HCT116 (cell line): ENCODE measurements at regions not wholly inside any gene's neighbourhood (a gene's known extent, or its start where the extent isn't known, plus 50 kb on each side); places are given as distances from the start of the nearest gene placed in this dataset.

ENCODE experiments used
- ATAC-seq: fragments of 200-7000 bp; cut with Tn5 transposase; 2 replicates; pipeline ENCODE4 v1.9.1; 2020; ENCODE audit warnings: mild to moderate bottlenecking, moderate library complexity
- BruUV-seq: library from RNA; stranded (reverse); fragments of 400-500 nt; replicated peaks from 2 replicates; lab custom pipeline; 2021; lab: Mats Ljungman, UMichigan
- CTCF ChIA-PET: fragments of 300-600 bp; sonication (Branson Sonifier 250); formaldehyde crosslinking; loops from one replicate; lab custom pipeline; 2021; ENCODE audit warnings: antibody characterized with exemption; lab: Charles Lee
- POLR2A ChIA-PET: fragments of 300-600, 350-600 bp; sonication (Branson Sonifier 250); formaldehyde crosslinking; loops from one replicate; lab custom pipeline; 2021; ENCODE audit warnings: antibody characterized with exemption; lab: Charles Lee
- RAD21 ChIA-PET, 2 experiments: fragments of 300-600 bp; sonication (Branson Sonifier 250); formaldehyde crosslinking; loops; one replicate each; lab custom pipeline; 2023; ENCODE audit warnings: low total read pairs in 2 of 2; ENCODE audit not compliant: uncharacterized antibody in 2 of 2, unreplicated experiment in 2 of 2, low non-redundant PET in 1 of 2; lab: Charles Lee
- DNase-seq: peaks from one replicate; pipeline ENCODE4 v3.0.0-alpha.2; 2010; ENCODE audit warnings: low read depth, low spot score
- H2AFZ ChIP-seq: fragments of 200-600 bp; shearing (Covaris generic), sonication (generic); 2 replicates; pipeline ENCODE4 v1.6.1; 2017; ENCODE audit warnings: low read depth, mixed run types, mixed read lengths, antibody characterized with exemption, low read length; ENCODE audit not compliant: poor library complexity, severe bottlenecking
- H3K27ac ChIP-seq: 2 replicates; pipeline ENCODE4 v1.5.1; 2012; ENCODE audit warnings: low read depth, low read length
- H3K27me3 ChIP-seq: fragments of 200-600 bp; sonication (generic); 2 replicates; pipeline ENCODE4 v1.6.1; 2016; ENCODE audit warnings: mixed run types, low read length, mixed read lengths; ENCODE audit not compliant: insufficient read depth
- H3K36me3 ChIP-seq, 2 experiments: fragments of 200-500 bp in 1 of 2; fragments of 200-600 bp in 1 of 2; sonication (Bioruptor generic) in 1 of 2; sonication (generic) in 1 of 2; 2 replicates each; pipeline versions ENCODE4 v1.5.1 to v1.6.1; 2014 to 2016; ENCODE audit warnings: low read length in 2 of 2, inconsistent platforms in 1 of 2, mixed read lengths in 1 of 2, mixed run types in 1 of 2; ENCODE audit not compliant: insufficient read depth in 2 of 2, control insufficient read depth in 1 of 2
- H3K4me1 ChIP-seq, 2 experiments: fragments of 200-600 bp in 1 of 2; sonication (generic) in 1 of 2; 2 replicates each; pipeline versions ENCODE4 v1.5.1 to v1.6.1; 2012 to 2017; ENCODE audit warnings: low read length in 2 of 2, inconsistent platforms in 1 of 2, mild to moderate bottlenecking in 1 of 2, mixed read lengths in 1 of 2, mixed run types in 1 of 2, moderate library complexity in 1 of 2; ENCODE audit not compliant: insufficient read depth in 2 of 2, control insufficient read depth in 1 of 2
- H3K4me2 ChIP-seq: fragments of 200-600 bp; sonication (generic); 2 replicates; pipeline ENCODE4 v1.6.1; 2017; ENCODE audit warnings: mixed run types, low read length, mixed read lengths
- H3K4me3 ChIP-seq, 2 experiments: fragments of 200-600 bp in 1 of 2; sonication (generic) in 1 of 2; replicated peaks in 1 of 2; 2 replicates each; pipeline ENCODE4 v1.5.1; 2011 to 2016; ENCODE audit warnings: low read length in 2 of 2, control low read depth in 1 of 2, low read depth in 1 of 2, mild to moderate bottlenecking in 1 of 2, mixed read lengths in 1 of 2, mixed run types in 1 of 2
- H3K79me2 ChIP-seq: fragments of 200-600 bp; sonication (generic); 2 replicates; pipeline ENCODE4 v1.6.1; 2017; ENCODE audit warnings: mild to moderate bottlenecking, mixed run types, low read length, moderate library complexity, mixed read lengths; ENCODE audit not compliant: insufficient read depth
- H3K9ac ChIP-seq: fragments of 200-600 bp; sonication (generic); 2 replicates; pipeline ENCODE4 v1.6.1; 2016; ENCODE audit warnings: low read length, mixed read lengths
- H3K9me2 ChIP-seq: fragments of 200-600 bp; sonication (generic), shearing (Covaris generic); 2 replicates; pipeline ENCODE4 v1.6.1; 2017; ENCODE audit warnings: mixed run types, mild to moderate bottlenecking, moderate library complexity; ENCODE audit not compliant: insufficient read depth
- H3K9me3 ChIP-seq, 2 experiments: fragments of 200-500 bp in 1 of 2; fragments of 200-600 bp in 1 of 2; sonication (Bioruptor generic) in 1 of 2; sonication (generic) in 1 of 2; 2 replicates each; pipeline ENCODE4 v1.6.1; 2014 to 2017; ENCODE audit warnings: low read length in 2 of 2, mixed read lengths in 2 of 2, inconsistent platforms in 1 of 2, low read depth in 1 of 2, mild to moderate bottlenecking in 1 of 2, mixed run types in 1 of 2, moderate library complexity in 1 of 2; ENCODE audit not compliant: control insufficient read depth in 1 of 2, insufficient read depth in 1 of 2
- H4K20me1 ChIP-seq: fragments of 200-600 bp; sonication (generic), shearing (Covaris generic); 2 replicates; pipeline ENCODE4 v1.6.1; 2017; ENCODE audit warnings: mixed run types, mild to moderate bottlenecking, moderate library complexity; ENCODE audit not compliant: insufficient read depth
- EZH2phosphoT487 ChIP-seq: fragments of 200-600 bp; IDR thresholded peaks from 2 replicates; pipeline ENCODE4 v1.6.1; 2018; ENCODE audit warnings: antibody characterized with exemption, borderline replicate concordance
- FOSL1 ChIP-seq: IDR thresholded peaks from 2 replicates; pipeline ENCODE4 v1.6.1; 2012; ENCODE audit warnings: low read depth
- RAD21 ChIP-seq: IDR thresholded peaks from 2 replicates; pipeline ENCODE4 v1.6.1; 2012; ENCODE audit warnings: low read depth, mild to moderate bottlenecking
- TCF7L2 ChIP-seq: IDR thresholded peaks from 2 replicates; pipeline ENCODE4 v1.7.0; 2011; ENCODE audit warnings: borderline replicate concordance, inconsistent platforms; ENCODE audit not compliant: insufficient read depth, insufficient read length; ENCODE audit errors: extremely low read depth
- YY1 ChIP-seq: IDR thresholded peaks from 2 replicates; pipeline ENCODE4 v1.6.1; 2011; ENCODE audit warnings: low read length, low read depth, moderate library complexity, mild to moderate bottlenecking; ENCODE audit not compliant: insufficient replicate concordance; ENCODE audit errors: extremely low read depth
- ZNF274 ChIP-seq: fragments of 200-500 bp; sonication (Bioruptor generic); IDR thresholded peaks from 2 replicates; pipeline ENCODE4 v1.6.1; 2014; ENCODE audit warnings: mild to moderate bottlenecking, low read depth, low read length, inconsistent platforms
- intact Hi-C: fragments of 100-400 bp; cut with micrococcal nuclease; formaldehyde crosslinking; loops from 2 replicates; pipeline ENCODE4 v1.10.0; 2022
- TF ChIP-seq, protein P1 (sequence below): IDR thresholded peaks from 2 replicates; pipeline ENCODE4 v1.6.1; 2012; ENCODE audit warnings: low read depth

DNA sequence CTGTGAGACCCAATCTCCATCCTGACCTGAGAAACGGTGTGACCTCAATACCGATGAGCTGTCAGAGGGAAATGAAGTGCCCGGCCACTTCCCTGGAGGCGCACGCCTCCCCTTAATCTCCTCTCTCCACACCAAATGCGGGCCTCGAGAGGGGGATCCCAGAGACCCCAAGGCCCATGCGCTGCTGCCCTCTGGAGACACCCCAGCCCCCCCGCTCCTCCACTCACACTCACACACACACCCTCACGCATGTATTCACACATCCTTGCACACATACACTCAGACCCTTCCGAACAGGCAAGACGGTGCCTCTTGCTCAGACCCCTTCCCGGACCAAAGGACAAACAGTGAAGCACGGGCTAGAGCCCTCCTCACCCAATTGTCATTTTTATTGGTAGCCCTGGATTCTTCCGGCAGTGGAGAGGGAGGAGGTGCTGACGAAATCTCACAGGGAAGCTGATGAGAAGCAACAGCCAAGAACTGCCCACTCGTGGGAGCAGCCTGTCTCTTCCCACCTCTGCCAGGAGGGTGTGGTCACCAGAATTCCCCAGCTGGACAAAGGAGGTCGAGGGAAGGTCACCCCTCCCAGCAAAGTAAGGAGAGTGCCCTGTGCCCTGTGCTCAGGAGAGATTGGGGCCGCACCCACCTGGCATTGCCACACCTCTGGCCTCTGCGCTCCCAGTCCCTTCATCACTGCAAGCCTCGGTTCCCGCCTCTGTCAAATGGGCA, 136.0 kb upstream of the TNRC6C start (continued):
- TF ChIP-seq, protein P1, sequence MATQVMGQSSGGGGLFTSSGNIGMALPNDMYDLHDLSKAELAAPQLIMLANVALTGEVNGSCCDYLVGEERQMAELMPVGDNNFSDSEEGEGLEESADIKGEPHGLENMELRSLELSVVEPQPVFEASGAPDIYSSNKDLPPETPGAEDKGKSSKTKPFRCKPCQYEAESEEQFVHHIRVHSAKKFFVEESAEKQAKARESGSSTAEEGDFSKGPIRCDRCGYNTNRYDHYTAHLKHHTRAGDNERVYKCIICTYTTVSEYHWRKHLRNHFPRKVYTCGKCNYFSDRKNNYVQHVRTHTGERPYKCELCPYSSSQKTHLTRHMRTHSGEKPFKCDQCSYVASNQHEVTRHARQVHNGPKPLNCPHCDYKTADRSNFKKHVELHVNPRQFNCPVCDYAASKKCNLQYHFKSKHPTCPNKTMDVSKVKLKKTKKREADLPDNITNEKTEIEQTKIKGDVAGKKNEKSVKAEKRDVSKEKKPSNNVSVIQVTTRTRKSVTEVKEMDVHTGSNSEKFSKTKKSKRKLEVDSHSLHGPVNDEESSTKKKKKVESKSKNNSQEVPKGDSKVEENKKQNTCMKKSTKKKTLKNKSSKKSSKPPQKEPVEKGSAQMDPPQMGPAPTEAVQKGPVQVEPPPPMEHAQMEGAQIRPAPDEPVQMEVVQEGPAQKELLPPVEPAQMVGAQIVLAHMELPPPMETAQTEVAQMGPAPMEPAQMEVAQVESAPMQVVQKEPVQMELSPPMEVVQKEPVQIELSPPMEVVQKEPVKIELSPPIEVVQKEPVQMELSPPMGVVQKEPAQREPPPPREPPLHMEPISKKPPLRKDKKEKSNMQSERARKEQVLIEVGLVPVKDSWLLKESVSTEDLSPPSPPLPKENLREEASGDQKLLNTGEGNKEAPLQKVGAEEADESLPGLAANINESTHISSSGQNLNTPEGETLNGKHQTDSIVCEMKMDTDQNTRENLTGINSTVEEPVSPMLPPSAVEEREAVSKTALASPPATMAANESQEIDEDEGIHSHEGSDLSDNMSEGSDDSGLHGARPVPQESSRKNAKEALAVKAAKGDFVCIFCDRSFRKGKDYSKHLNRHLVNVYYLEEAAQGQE, result no peak
- TF ChIP-seq YY1, result no peak

DNA sequence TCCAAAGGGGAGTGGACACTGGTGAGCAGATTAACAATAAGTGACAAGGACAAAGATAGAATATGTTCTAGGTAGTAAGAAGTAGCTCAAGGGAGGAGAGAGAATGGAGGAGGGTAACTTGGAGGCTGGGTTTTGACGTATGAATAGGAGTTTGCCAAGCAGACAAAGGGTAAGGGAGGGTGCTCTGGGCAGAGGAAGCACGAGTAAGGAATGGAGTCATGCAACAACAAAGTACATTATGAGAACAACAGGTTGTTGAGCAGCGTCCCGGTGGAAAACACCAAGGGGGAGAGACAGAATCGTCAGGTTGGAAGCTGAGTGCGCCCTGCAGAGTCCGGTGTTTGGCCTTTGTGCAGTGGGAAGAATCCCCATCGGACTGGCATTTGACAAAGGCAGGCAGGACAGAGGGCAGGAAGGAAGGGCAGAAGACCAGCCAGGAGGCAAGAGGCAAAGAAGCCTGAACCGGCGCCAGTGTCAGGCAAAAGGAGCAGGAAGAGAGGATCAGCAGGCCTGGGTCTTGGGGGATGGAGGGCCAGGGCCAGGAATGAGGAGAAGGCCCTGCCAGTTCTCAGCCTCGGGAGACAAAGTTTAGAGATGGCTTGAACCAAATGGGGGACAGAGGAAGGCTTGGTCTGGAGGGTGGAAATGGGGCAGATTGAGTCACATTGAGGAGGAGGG, 134.3 kb upstream of the TNRC6C start:
- H3K36me3 ChIP-seq, result no peaks in the 10 kb centered on the region
- H4K20me1 ChIP-seq, result no peaks in the 10 kb centered on the region
- TF ChIP-seq FOSL1 (no peak), ZNF274 (no peak), TCF7L2 (no peak), EZH2phosphoT487 (no peak), YY1 (no peak), RAD21 (no peak)
- no peaks in the 10 kb centered on the region for H3K9me2 ChIP-seq
- H3K9ac ChIP-seq, result no peak overlapping the region
- CTCF ChIA-PET, result no interaction called here
- no peak for DNase-seq
- POLR2A ChIA-PET, result no interaction called here
- H3K4me2 ChIP-seq, result no peak overlapping the region
- H3K4me3 ChIP-seq, result no peak overlapping the region
- no peak overlapping the region for H2AFZ ChIP-seq
- intact Hi-C loops, result no loop called here
- RAD21 ChIA-PET, result no interaction called here
- H3K27me3 ChIP-seq, result no peaks in the 10 kb centered on the region
- no TSS peak for BruUV-seq
- H3K27ac ChIP-seq, result no peak overlapping the region
- ATAC-seq, result no peak
- H3K79me2 ChIP-seq, result no peaks in the 10 kb centered on the region
- H3K4me1 ChIP-seq, result peaks cover 0 to 8% of the 10 kb centered on the region in 2 experiments; a peak in 1 of 4 replicates
- H3K9me3 ChIP-seq, result no peaks in the 10 kb centered on the region
